WTC11 (cell line): ENCODE measurements at regions not wholly inside any gene's neighbourhood (a gene's known extent, or its start where the extent isn't known, plus 50 kb on each side); places are given as distances from the start of the nearest gene placed in this dataset.

Source experiments
- ATAC-seq: fragments of 200-7000 bp; cut with Tn5 transposase; 2 replicates; pipeline ENCODE4 v1.10.0; 2021; ENCODE audit warnings: mild to moderate bottlenecking, moderate library complexity
- CTCF ChIA-PET: fragments of 300-600 bp; sonication (Branson Sonifier 250); formaldehyde crosslinking; loops from one replicate; lab custom pipeline; 2021; ENCODE audit warnings: antibody characterized with exemption; lab: Charles Lee
- POLR2A ChIA-PET: fragments of 350-600 bp; sonication (Branson Sonifier 250); formaldehyde crosslinking; loops from one replicate; lab custom pipeline; 2021; ENCODE audit warnings: antibody characterized with exemption; lab: Charles Lee
- DNase-seq: peaks from one replicate; pipeline ENCODE4 v3.0.0; 2021; ENCODE audit warnings: low spot score
- H3K27ac Mint-ChIP-seq: 2 replicates; pipeline ENCODE4 v1.8.0; 2021; ENCODE audit warnings: mixed read lengths
- H3K27me3 Mint-ChIP-seq: 2 replicates; pipeline ENCODE4 v1.8.0; 2021; ENCODE audit warnings: low read depth, mild to moderate bottlenecking, moderate library complexity, mixed read lengths
- H3K36me3 Mint-ChIP-seq: 2 replicates; pipeline ENCODE4 v1.8.0; 2021; ENCODE audit warnings: mixed read lengths
- H3K4me1 Mint-ChIP-seq: 2 replicates; pipeline ENCODE4 v1.8.0; 2022; ENCODE audit warnings: mixed read lengths
- H3K4me3 Mint-ChIP-seq: 2 replicates; pipeline ENCODE4 v1.8.0; 2021; ENCODE audit warnings: mild to moderate bottlenecking, moderate library complexity, mixed read lengths
- H3K9me3 Mint-ChIP-seq: 2 replicates; pipeline ENCODE4 v1.8.0; 2021; ENCODE audit warnings: mixed read lengths
- ATF3 ChIP-seq: sonication (generic); formaldehyde crosslinking; conservative IDR thresholded peaks from 2 replicates; pipeline ENCODE4 v1.8.1; 2022; ENCODE audit warnings: mild to moderate bottlenecking, missing genetic modification reagents
- CBFB ChIP-seq: sonication (generic); formaldehyde crosslinking; IDR thresholded peaks from 2 replicates; pipeline ENCODE4 v1.8.1; 2022; ENCODE audit warnings: mild to moderate bottlenecking, low read depth, missing genetic modification reagents
- FOXP1 ChIP-seq: sonication (generic); formaldehyde crosslinking; IDR thresholded peaks from 2 replicates; pipeline ENCODE4 v1.8.0; 2022; ENCODE audit warnings: missing genetic modification reagents, mild to moderate bottlenecking, moderate library complexity, borderline replicate concordance
- GRHL2 ChIP-seq: fragments of 250-450 bp; sonication (Bioruptor Pico); IDR thresholded peaks from 2 replicates; pipeline ENCODE4 v1.8.0; 2022; ENCODE audit warnings: mild to moderate bottlenecking, moderate library complexity; ENCODE audit not compliant: insufficient replicate concordance, severe bottlenecking
- HMGXB4 ChIP-seq: sonication (generic); formaldehyde crosslinking; IDR thresholded peaks from 2 replicates; pipeline ENCODE4 v1.8.1; 2023; ENCODE audit warnings: mild to moderate bottlenecking, moderate library complexity, missing genetic modification reagents
- JUN ChIP-seq: sonication (generic); formaldehyde crosslinking; IDR thresholded peaks from 2 replicates; pipeline ENCODE4 v1.8.0; 2023; ENCODE audit warnings: mild to moderate bottlenecking, missing genetic modification reagents
- MXD4 ChIP-seq: fragments of 250-450 bp; sonication (Bioruptor Pico); IDR thresholded peaks from 2 replicates; pipeline ENCODE4 v1.8.0; 2021; ENCODE audit warnings: mild to moderate bottlenecking, moderate library complexity, borderline replicate concordance
- MYBL2 ChIP-seq: sonication (generic); formaldehyde crosslinking; IDR thresholded peaks from 2 replicates; pipeline ENCODE4 v1.8.1; 2023; ENCODE audit warnings: mild to moderate bottlenecking, moderate library complexity, missing genetic modification reagents
- NR2C2 ChIP-seq: sonication (generic); formaldehyde crosslinking; IDR thresholded peaks from 2 replicates; pipeline ENCODE4 v1.8.0; 2022; ENCODE audit warnings: mild to moderate bottlenecking, missing genetic modification reagents
- OVOL2 ChIP-seq: fragments of 250-450 bp; sonication (Bioruptor Pico); IDR thresholded peaks from 2 replicates; pipeline ENCODE4 v1.9.0; 2021; ENCODE audit warnings: mild to moderate bottlenecking, borderline replicate concordance
- SOX15 ChIP-seq: fragments of 250-450 bp; sonication (Bioruptor Pico); IDR thresholded peaks from 2 replicates; pipeline ENCODE4 v1.9.0; 2021; ENCODE audit warnings: mild to moderate bottlenecking
- TCF7 ChIP-seq: sonication (generic); formaldehyde crosslinking; IDR thresholded peaks from 2 replicates; pipeline ENCODE4 v1.8.0; 2022; ENCODE audit warnings: mild to moderate bottlenecking, low read depth, missing genetic modification reagents, moderate library complexity
- TEAD4 ChIP-seq: sonication (generic); formaldehyde crosslinking; IDR thresholded peaks from 2 replicates; pipeline ENCODE4 v1.8.0; 2022; ENCODE audit warnings: mild to moderate bottlenecking, missing genetic modification reagents
- USF1 ChIP-seq: sonication (generic); formaldehyde crosslinking; IDR thresholded peaks from 2 replicates; pipeline ENCODE4 v1.8.0; 2022; ENCODE audit warnings: mild to moderate bottlenecking, missing genetic modification reagents
- ZNF138 ChIP-seq: sonication (generic); formaldehyde crosslinking; conservative IDR thresholded peaks from 2 replicates; pipeline ENCODE4 v1.8.1; 2022; ENCODE audit warnings: mild to moderate bottlenecking, moderate library complexity, missing genetic modification reagents
- ZNF232 ChIP-seq: sonication (generic); formaldehyde crosslinking; IDR thresholded peaks from 2 replicates; pipeline ENCODE4 v1.8.0; 2022; ENCODE audit warnings: mild to moderate bottlenecking, missing genetic modification reagents
- ZNF317 ChIP-seq: sonication (generic); formaldehyde crosslinking; IDR thresholded peaks from 2 replicates; pipeline ENCODE4 v1.8.1; 2023; ENCODE audit warnings: low read depth, mild to moderate bottlenecking, moderate library complexity, missing genetic modification reagents, borderline replicate concordance
- ZNF416 ChIP-seq: fragments of 250-450 bp; sonication (Bioruptor Pico); IDR thresholded peaks from 2 replicates; pipeline ENCODE4 v1.9.0; 2021; ENCODE audit warnings: mild to moderate bottlenecking, inconsistent platforms
- ZNF671 ChIP-seq: fragments of 250-450 bp; sonication (Bioruptor Pico); IDR thresholded peaks from 2 replicates; pipeline ENCODE4 v1.8.0; 2021; ENCODE audit warnings: mild to moderate bottlenecking
- TF ChIP-seq, protein P1 (sequence below): sonication (generic); formaldehyde crosslinking; IDR thresholded peaks from 2 replicates; pipeline ENCODE4 v1.8.1; 2023; ENCODE audit warnings: mild to moderate bottlenecking, missing genetic modification reagents
- TF ChIP-seq, protein P2 (sequence below): fragments of 250-450 bp; sonication (Bioruptor Pico); IDR thresholded peaks from 2 replicates; pipeline ENCODE4 v2.1.2; 2022; ENCODE audit warnings: mild to moderate bottlenecking, moderate library complexity
- TF ChIP-seq, protein P3 (sequence below): fragments of 250-450 bp; sonication (Bioruptor Pico); conservative IDR thresholded peaks from 2 replicates; pipeline ENCODE4 v1.9.0; 2021; ENCODE audit warnings: mild to moderate bottlenecking
- TF ChIP-seq, protein P4 (sequence below): sonication (generic); formaldehyde crosslinking; IDR thresholded peaks from 2 replicates; pipeline ENCODE4 v1.8.0; 2022; ENCODE audit warnings: mild to moderate bottlenecking, missing genetic modification reagents

DNA sequence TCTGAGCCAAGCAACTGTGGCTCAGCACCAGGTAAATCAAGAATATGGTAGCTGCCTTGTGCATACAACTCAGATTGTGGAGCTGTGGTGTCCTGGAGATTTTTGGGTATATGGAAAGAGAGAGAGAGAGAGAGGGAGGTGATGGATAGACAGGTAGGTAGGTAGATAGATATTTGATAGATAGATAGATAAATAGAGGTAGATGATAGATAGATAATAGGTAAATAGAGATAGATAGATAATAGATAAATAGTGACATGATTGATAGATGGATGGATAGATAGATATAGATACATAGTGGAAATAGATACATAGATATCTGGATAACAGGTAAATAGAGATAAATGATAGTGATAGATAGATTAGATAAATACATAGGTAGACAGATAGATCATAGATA is 206.3 kb downstream of the KLF6 start:
- Mint-ChIP-seq H3K27me3 (no peaks in the 10 kb centered on the region; the same call in 1 of the 2 replicates), H3K4me1 (peaks cover 19% of the 10 kb centered on the region)
- TF ChIP-seq, protein P1, sequence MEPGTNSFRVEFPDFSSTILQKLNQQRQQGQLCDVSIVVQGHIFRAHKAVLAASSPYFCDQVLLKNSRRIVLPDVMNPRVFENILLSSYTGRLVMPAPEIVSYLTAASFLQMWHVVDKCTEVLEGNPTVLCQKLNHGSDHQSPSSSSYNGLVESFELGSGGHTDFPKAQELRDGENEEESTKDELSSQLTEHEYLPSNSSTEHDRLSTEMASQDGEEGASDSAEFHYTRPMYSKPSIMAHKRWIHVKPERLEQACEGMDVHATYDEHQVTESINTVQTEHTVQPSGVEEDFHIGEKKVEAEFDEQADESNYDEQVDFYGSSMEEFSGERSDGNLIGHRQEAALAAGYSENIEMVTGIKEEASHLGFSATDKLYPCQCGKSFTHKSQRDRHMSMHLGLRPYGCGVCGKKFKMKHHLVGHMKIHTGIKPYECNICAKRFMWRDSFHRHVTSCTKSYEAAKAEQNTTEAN (CRISPR knock-in tag), result no peak
- no peak for TF ChIP-seq ATF3
- no peak for TF ChIP-seq TCF7
- no peak for TF ChIP-seq SOX15
- no peak for TF ChIP-seq ZNF416 (CRISPR knock-in tag)
- no peak for TF ChIP-seq GRHL2 (CRISPR knock-in tag)
- TF ChIP-seq NR2C2 (CRISPR knock-in tag), result no peak
- TF ChIP-seq, all 79 proteins: peak for 0
- ChIA-PET CTCF (no interaction called here), POLR2A (no interaction called here)
- Mint-ChIP-seq H3K36me3 (no peaks in the 10 kb centered on the region), H3K9me3 (no peaks in the 10 kb centered on the region), H3K4me3 (no peak overlapping the region), H3K27ac (no peak overlapping the region)
- ATAC-seq (no peak), DNase-seq (no peak)

DNA sequence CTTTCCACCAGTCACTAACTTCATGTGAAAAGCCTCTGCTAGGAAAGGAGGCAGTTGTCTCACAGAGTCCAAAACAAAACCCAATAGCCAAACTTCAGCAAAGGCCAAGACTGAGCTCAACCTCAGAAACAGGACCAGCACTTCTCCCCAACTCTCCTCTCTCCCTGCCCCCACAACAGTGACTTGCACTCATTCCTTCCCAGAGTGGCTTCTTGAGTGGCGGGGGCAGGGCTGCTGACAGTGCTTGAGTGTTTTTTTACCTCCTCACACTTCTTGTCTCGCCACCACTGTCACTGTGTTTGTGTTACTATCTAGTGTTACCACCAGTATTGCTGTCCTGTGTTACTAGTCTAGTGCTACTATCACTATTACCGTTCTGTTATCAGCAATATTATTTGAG is 206.8 kb downstream of the KLF6 start:
- CTCF ChIA-PET, result no interaction called here
- no peaks in the 10 kb centered on the region for H3K36me3 Mint-ChIP-seq
- H3K9me3 Mint-ChIP-seq, result no peaks in the 10 kb centered on the region
- H3K4me1 Mint-ChIP-seq, result peaks cover 19% of the 10 kb centered on the region
- ATAC-seq, result no peak
- H3K4me3 Mint-ChIP-seq, result no peak overlapping the region
- no peaks in the 10 kb centered on the region; the same call in 1 of the 2 replicates for H3K27me3 Mint-ChIP-seq
- TF ChIP-seq, protein P2, sequence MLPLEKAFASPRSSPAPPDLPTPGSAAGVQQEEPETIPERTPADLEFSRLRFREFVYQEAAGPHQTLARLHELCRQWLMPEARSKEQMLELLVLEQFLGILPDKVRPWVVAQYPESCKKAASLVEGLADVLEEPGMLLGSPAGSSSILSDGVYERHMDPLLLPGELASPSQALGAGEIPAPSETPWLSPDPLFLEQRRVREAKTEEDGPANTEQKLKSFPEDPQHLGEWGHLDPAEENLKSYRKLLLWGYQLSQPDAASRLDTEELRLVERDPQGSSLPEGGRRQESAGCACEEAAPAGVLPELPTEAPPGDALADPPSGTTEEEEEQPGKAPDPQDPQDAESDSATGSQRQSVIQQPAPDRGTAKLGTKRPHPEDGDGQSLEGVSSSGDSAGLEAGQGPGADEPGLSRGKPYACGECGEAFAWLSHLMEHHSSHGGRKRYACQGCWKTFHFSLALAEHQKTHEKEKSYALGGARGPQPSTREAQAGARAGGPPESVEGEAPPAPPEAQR (CRISPR knock-in tag), result no peak
- no peak for TF ChIP-seq OVOL2 (CRISPR knock-in tag)
- no peak for TF ChIP-seq ZNF317 (CRISPR knock-in tag)
- no peak for TF ChIP-seq ZNF138 (CRISPR knock-in tag)
- TF ChIP-seq, protein P3, sequence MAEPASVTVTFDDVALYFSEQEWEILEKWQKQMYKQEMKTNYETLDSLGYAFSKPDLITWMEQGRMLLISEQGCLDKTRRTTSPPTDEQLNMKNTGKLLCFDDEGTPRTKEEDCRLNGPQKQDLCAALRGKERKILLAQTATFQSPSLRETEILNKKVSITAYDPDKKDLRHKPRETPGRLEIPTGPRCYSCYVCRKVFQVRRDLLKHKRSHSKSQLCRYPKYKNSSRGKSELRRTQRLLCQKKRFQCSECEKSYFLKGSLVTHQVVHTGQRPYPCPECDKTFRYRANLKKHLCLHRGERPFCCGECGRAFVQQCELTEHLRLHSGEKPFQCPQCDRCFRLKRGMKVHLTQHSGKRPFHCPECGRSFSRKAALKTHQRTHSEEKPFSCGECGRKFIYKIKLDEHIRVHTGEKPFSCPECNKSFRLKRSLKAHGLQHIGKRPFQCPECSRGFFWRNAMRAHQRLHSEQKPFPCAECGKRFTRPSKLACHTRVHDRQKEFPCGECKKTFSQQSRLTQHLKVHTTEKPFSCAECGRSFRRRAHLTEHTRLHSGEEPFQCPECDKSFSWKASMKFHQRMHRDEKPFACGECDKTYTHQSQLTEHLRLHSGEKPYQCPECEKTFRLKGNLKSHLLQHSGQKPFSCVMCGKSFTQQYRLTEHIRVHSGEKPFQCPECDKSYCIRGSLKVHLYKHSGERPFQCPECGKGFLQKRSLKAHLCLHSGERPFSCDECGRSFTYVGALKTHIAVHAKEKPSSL, result no peak
- no peak for TF ChIP-seq JUN
- no peak for TF ChIP-seq FOXP1 (CRISPR knock-in tag)
- no peak for TF ChIP-seq ZNF671 (CRISPR knock-in tag)
- TF ChIP-seq CBFB, result no peak
- no peak for TF ChIP-seq TEAD4 (CRISPR knock-in tag)
- no peak for TF ChIP-seq USF1
- TF ChIP-seq, protein P4, sequence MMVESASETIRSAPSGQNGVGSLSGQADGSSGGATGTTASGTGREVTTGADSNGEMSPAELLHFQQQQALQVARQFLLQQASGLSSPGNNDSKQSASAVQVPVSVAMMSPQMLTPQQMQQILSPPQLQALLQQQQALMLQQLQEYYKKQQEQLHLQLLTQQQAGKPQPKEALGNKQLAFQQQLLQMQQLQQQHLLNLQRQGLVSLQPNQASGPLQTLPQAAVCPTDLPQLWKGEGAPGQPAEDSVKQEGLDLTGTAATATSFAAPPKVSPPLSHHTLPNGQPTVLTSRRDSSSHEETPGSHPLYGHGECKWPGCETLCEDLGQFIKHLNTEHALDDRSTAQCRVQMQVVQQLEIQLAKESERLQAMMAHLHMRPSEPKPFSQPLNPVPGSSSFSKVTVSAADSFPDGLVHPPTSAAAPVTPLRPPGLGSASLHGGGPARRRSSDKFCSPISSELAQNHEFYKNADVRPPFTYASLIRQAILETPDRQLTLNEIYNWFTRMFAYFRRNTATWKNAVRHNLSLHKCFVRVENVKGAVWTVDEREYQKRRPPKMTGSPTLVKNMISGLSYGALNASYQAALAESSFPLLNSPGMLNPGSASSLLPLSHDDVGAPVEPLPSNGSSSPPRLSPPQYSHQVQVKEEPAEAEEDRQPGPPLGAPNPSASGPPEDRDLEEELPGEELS (CRISPR knock-in tag), result no peak
- no peak for TF ChIP-seq HMGXB4 (CRISPR knock-in tag)
- TF ChIP-seq MYBL2 (CRISPR knock-in tag), result no peak
- no peak for TF ChIP-seq MXD4 (CRISPR knock-in tag)
- TF ChIP-seq ZNF232 (CRISPR knock-in tag), result no peak
- H3K27ac Mint-ChIP-seq, result no peak overlapping the region
- POLR2A ChIA-PET, result interaction anchor here (0.7 kb wide), 1 partner anchor 197 kb away, joined by 6 read pairs; no protein-coding TSS in a partner anchor
- no peak for DNase-seq
